HG03575 (cell line): ENCODE measurements at regions not wholly inside any gene's neighbourhood (a gene's known extent, or its start where the extent isn't known, plus 50 kb on each side); places are given as distances from the start of the nearest gene placed in this dataset.

Experiments used
- ATAC-seq: cut with Tn5 transposase; IDR thresholded peaks from one replicate; pipeline ENCODE4 v1.9.1; 2021; ENCODE audit not compliant: unreplicated experiment, insufficient number of reproducible peaks, low FRiP score; ENCODE audit errors: extremely low read depth

- ATAC-seq = no peak
Observed at GRCh38 chr1:55504306-55504731, 289.2 kb upstream of the USP24 start.

- ATAC-seq = no peak
Observed at GRCh38 chr1:55503663-55504305, 288.6 kb upstream of the USP24 start.

DNA sequence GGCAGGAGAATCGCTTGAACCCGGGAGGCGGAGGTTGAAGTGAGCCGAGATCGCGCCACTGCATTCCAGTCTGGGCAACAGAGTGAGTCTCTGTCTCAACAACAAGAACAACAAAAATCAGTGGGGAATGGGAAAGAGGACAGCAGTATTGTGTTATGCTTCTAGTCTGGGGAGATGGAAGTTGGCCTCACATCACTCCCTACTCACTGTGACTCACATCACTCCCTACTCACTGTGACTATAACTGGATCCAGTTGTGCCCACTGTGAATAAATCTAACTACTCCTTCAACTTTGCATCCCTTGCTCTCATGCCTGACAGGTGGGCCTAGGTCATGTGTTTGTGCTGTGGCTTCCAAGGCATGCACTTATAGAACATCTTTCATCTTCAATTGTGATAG, 285.4 kb upstream of the USP24 start:
- ATAC-seq = no peak

GRCh38 chr1:55490547-55490946, 275.4 kb upstream of the USP24 start:
- no peak for ATAC-seq

GRCh38 chr1:55484173-55484572, 269.0 kb upstream of the USP24 start:
- ATAC-seq = no peak

GRCh38 chr1:55483523-55483922, 268.4 kb upstream of the USP24 start:
- ATAC-seq = no peak

DNA sequence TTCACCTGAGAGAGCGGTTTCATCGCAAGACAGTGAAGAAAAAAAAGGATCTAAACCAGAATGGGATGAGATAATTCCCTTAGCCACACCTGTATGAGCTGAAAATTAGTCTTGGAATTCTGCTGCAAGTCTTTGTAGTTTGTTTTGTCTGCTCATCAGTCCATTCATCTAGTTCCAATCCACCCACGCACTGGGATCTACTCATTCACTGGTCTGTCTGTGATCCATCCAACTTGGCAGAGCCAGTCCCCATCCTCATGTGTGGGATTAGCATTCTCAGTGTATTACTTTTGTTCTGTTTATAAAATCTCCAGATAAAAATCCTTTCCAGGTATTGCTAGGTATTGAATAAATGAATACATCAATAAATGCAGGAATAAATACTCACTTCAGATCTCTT, 266.5 kb upstream of the USP24 start:
- ATAC-seq = no peak

- no peak for ATAC-seq
Observed at GRCh38 chr1:55480029-55480795, 265.0 kb upstream of the USP24 start.

- ATAC-seq = no peak
Observed at GRCh38 chr1:55478742-55479141, 263.6 kb upstream of the USP24 start.

GRCh38 chr1:55477953-55478352, 262.8 kb upstream of the USP24 start:
- no peak for ATAC-seq

GRCh38 chr1:55476445-55477015, 261.4 kb upstream of the USP24 start:
- ATAC-seq = no peak

DNA sequence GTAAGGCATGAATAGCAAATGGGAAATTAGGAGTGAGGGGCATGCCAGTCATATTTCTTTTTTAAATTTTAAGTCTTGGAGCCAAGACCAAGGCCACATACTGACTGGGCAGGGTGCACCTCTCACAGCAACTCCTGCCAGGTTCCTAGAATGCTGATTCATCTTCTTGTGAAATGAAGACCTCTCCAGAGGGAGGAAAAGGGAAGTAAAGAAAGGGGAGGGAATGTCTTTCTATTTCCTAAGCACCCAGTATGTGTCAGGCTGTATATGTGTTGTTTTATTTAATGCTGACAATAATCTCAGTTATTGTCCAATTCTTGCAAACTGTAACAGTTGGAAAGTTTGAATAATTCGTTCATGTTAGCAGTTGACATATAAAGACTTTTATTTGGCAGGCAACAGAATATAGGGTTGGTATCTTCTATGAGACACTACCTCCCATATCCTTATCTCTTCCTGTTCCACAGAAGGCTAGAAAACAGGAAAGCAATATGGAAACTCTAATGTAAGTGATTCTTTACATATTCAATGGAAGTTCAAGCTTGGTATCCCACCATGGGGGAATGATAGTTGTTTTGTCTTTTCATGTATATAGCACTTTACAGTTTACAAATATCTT, 259.1 kb upstream of the USP24 start:
- no peak for ATAC-seq

DNA sequence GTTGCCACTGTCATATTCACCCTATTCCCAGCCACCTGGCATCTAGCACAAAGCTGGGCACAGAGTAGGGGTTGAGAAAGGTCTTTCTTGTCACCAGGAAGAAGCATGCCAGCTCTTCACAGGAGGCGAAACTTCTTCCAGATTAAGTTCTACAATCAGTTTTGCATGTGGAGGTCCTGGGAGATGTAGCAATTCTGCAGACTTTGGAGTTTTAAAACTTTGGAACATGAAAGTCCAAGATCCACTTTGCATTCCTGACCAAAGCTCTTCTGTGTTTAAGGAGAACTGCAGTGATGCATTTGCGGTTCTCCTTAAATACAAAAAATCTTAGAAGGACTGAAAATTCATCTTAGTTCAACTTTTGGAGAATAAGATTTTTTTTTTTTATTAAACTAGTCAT, 258.5 kb upstream of the USP24 start:
- no peak for ATAC-seq

GRCh38 chr1:55472784-55473183, 257.6 kb upstream of the USP24 start:
- ATAC-seq = no peak

- no peak for ATAC-seq
Observed at GRCh38 chr1:55472115-55472514, 257.0 kb upstream of the USP24 start.

- no peak for ATAC-seq
Observed at GRCh38 chr1:55468142-55468795, 253.1 kb upstream of the USP24 start.

- no peak for ATAC-seq
Observed at GRCh38 chr1:55466921-55467320, 251.8 kb upstream of the USP24 start.

GRCh38 chr1:55466373-55466772, 251.2 kb upstream of the USP24 start:
- no peak for ATAC-seq

DNA sequence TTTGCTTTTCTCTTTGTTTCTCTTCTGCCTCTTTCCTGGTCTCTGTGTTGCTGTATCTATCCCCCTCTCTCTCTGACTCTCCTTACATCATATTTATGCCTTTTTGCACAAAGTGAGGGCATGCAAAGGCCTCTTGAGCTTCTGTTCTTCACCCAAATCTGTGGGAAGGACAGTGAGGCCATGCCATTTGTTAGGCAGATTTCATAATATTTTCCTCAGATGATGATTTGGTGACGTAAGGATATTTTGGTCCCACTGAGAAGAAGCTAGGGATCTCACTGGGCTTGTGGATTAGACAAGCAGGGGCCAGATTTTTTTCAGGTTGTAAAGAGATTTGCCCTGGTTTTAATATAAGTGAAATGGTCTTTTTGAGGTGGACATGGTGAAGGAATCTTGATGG, 249.4 kb upstream of the USP24 start:
- no peak for ATAC-seq
